GM18868 (cell line): ENCODE measurements at regions not wholly inside any gene's neighbourhood (a gene's known extent, or its start where the extent isn't known, plus 50 kb on each side); places are given as distances from the start of the nearest gene placed in this dataset.
"Not testable (repeated sequence)": the region's sequence is repeated elsewhere in the genome, so short reads cannot be mapped to it uniquely, and the experiment has no call there.

Experiments used
- ATAC-seq: cut with Tn5 transposase; IDR thresholded peaks from one replicate; pipeline ENCODE4 v1.9.1; 2021; ENCODE audit warnings: mild to moderate bottlenecking, moderate library complexity; ENCODE audit not compliant: unreplicated experiment

DNA sequence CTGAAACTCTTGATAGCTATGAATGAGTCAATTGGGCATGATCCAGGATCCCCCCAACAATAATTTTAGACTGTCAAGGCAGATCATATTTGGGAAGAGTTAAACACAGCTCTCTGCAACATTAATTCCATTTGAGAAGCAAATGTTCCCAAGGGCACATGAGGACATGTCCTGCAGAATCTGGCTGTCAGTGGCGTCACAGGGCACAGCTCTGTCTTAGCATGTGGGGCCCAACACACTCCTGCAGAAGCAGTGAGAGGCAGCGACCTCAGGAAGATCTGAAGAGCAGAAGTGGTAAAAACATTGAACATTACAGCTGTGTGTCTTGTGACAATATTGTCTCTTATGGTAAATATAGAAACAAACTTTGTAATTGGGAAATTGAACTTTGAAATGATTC is 197.1 kb upstream of the PBX1 start:
- no peak for ATAC-seq

DNA sequence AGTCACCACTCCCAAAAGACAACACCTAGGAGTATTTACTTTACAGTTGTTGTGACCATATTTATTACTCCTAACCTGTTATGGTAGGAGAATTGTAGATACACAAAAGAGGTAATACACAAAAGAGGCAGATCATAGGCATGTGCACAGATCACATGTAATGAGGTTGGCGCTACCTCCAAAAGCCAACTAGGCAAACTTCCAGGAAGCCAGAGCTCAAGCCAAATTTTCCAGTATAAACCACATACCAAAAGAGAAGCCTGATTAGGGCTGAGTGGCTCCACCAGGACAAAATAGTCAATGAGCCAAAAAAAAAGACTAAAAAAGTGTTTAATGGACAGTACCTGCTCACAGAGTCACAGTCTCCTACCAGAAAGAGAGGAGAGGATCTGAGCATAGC is 195.0 kb upstream of the PBX1 start:
- no peak for ATAC-seq

GRCh38 chr1:164366014-164366413 is 193.0 kb upstream of the PBX1 start:
- no peak for ATAC-seq

- no peak for ATAC-seq
Measured at GRCh38 chr1:164369698-164370365, 189.2 kb upstream of the PBX1 start.

GRCh38 chr1:164380893-164381292 is 178.1 kb upstream of the PBX1 start:
- no peak for ATAC-seq

DNA sequence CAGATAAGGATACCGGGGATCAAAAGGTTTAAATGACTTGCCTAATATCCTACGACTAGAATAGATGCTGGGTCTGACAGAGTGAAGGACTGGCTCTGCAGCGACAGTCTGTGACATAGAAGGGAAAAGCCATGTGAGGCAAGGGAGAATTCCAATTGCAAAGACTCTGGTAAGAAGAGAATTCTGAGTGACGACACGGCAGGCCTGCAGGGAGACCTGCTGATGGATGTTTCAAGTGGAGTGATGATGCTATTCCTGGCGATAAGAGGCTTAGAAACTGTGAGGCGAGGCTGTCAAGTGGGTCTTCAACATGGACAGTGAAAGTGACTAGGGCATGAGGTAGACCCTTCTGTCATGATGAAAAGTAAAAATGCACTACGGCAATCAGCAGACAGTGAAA is 176.6 kb upstream of the PBX1 start:
- ATAC-seq: no peak

GRCh38 chr1:164384262-164384661 is 174.7 kb upstream of the PBX1 start:
- no peak for ATAC-seq

GRCh38 chr1:164417016-164417704 is 141.8 kb upstream of the PBX1 start:
- ATAC-seq: no peak

- ATAC-seq: no peak
Measured at GRCh38 chr1:164423136-164423535, 135.8 kb upstream of the PBX1 start.

DNA sequence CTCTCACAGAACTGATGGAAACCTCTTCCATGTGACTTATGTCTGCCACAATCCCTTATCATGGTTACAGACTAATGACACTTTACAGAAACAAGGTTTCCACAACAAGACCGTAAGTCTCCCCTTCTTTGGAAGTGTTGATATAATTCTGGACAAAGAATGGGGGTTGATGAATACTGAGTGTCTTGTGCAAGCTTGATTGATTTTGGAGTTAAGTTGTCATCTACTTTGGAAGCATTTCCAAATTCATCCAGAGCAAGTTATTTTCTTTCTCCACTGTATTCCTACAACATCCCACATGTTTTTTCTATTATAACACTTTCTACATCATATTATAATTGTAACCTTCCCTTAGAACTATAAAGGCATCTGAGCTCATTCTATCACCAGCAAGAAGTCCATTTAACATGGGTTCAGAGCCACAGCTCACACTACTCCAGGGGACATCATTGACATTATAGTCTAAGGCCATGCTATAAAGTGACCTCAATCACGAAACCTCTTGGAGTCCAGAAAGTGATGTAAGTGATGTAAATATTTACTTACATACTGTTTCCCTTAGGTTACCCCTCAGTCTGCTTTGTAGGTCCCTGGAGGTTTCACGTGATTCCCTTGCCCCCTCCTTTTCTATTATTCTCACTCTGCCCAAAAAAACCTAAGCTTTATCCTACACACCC is 125.7 kb upstream of the PBX1 start:
- no peak for ATAC-seq

- no peak for ATAC-seq
Measured at GRCh38 chr1:164433818-164434170, 125.2 kb upstream of the PBX1 start.

DNA sequence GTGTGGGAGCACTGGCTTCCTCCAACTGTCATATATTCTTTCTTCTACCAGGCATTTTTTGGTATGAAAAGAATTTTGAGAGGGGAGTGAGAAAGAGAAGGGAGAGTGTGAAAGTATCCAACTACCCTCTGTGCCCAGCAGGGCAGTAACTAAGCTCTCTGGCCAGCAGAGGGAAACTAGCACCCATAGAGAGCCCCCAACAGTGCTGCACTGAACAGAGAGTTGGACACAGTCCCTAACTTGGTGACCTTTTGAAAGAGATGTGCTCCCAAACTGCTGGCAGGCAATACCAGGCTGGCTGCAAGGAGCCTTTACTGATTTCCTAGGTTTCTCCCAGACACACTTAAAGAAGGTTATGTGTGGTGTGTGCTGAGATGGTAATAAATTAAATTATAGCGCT is 118.8 kb upstream of the PBX1 start:
- no peak for ATAC-seq

GRCh38 chr1:164443166-164443565 is 115.8 kb upstream of the PBX1 start:
- ATAC-seq: no peak

GRCh38 chr1:164443836-164444235 is 115.1 kb upstream of the PBX1 start:
- no peak for ATAC-seq

DNA sequence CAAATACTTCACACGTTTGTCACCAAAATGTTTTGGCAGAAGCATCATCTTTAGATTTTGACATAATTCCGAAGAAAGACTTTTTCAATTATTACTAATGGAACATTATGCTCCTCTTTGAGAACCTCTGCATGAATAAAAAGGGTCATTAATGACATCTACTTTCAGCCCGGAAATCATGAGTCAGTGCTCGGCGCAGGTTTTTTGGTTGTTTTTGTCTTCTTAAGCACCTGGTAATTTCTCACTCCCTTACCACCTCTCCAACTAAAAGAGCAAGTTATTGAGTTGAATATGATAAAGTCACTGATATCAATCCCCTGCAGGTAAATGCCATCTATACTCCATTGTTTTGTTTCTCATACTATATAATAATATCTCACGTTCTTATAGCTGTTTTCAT is 113.0 kb upstream of the PBX1 start:
- no peak for ATAC-seq

GRCh38 chr1:164452549-164452948 is 106.4 kb upstream of the PBX1 start:
- ATAC-seq: no peak

- ATAC-seq: no peak
Measured at GRCh38 chr1:164456272-164456671, 102.7 kb upstream of the PBX1 start.

DNA sequence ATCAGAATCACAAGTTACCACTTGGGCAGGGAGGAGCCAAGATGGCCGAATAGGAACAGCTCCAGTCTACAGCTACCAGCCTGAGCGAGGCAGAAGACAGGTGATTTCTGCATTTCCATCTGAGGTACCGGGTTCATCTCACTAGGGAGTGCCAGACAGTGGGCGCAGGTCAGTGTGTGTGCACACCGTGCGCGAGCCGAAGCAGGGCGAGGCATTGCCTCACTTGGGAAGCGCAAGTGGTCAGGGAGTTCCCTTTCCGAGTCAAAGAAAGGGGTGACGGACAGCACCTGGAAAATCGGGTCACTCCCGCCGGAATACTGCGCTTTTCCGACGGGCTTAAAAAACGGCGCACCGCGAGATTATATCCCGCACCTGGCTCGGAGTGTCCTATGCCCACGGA is 99.8 kb upstream of the PBX1 start:
- not testable (repeated sequence) for ATAC-seq

DNA sequence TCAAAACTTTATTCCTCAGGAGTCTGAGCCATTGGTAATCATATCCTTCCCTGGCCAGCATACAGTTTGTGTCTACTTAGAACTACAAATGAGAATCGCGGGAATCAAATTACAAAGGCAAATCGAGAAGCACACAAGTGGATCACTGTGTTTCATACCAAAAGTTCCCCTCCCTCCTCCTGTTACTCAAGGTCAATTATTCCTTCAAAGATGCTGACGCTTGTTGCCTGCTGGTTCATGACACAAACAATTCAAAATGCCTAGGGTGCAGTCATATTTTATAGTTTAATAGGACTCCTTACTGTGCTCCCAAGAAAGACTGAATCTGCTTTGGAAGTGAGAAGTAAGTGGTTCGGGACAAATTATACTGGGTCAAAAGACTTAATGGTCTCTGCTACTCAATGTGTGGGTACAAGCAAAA is 93.0 kb upstream of the PBX1 start:
- no peak for ATAC-seq

- ATAC-seq: no peak
Measured at GRCh38 chr1:164466429-164466828, 92.6 kb upstream of the PBX1 start.

GRCh38 chr1:164470996-164471395 is 88.0 kb upstream of the PBX1 start:
- no peak for ATAC-seq

DNA sequence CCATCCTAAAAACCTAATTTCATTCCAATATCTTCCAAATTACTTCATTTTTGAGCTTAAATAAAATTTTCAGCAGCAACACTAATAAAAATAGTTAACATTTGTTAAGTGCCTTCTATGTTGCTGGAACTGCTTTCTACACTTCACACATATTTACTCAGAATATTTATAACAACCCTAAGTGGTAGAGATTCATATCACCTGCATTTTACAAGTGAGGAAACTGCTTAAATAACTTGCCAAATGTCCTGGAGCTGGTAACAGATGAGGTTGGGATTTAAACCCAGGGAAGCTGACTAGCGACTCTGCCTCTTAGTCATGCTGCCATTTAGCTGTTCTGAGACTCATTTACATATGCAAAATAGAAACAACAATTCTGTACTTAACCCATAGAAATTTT is 86.1 kb upstream of the PBX1 start:
- no peak for ATAC-seq
